H54 (cell line): ENCODE measurements at regions not wholly inside any gene's neighbourhood (a gene's known extent, or its start where the extent isn't known, plus 50 kb on each side); places are given as distances from the start of the nearest gene placed in this dataset.
"Not testable (repeated sequence)": the region's sequence is repeated elsewhere in the genome, so short reads cannot be mapped to it uniquely, and the experiment has no call there.

Experiments
- DNase-seq: peaks from one replicate; pipeline ENCODE4 v3.0.0; 2011; ENCODE audit warnings: low spot score, mixed read lengths; ENCODE audit not compliant: insufficient read length
- FAIRE-seq: peaks from 3 replicates; lab custom pipeline; 2011; peaks lifted over from hg19 to GRCh38; lab: Jason Lieb, UNC
- POLR2A ChIP-seq: IDR thresholded peaks from 2 replicates; pipeline ENCODE4 v1.6.1; 2011; ENCODE audit warnings: low read depth, mild to moderate bottlenecking, low read length

GRCh38 chr12:19998961-19999804, 369.2 kb upstream of the PDE3A start:
- no peak for FAIRE-seq
- DNase-seq, result no peak
- TF ChIP-seq POLR2A, result no peak

DNA sequence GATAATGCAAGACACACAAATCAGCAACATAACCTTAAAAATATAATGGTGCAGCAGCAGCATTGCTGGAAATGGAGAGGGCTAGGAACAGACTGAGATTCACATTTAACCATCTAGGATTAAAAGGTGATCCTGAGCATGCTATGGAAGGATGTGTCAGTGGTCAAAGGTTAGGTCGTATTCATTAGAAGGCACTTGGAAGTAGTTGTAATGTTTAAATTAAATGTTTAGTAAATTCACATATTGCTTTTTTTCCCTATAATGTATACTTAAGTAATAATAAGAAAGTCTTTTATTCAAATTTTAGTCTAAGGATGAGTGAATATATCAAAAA, 368.6 kb upstream of the PDE3A start:
- FAIRE-seq, result no peak

DNA sequence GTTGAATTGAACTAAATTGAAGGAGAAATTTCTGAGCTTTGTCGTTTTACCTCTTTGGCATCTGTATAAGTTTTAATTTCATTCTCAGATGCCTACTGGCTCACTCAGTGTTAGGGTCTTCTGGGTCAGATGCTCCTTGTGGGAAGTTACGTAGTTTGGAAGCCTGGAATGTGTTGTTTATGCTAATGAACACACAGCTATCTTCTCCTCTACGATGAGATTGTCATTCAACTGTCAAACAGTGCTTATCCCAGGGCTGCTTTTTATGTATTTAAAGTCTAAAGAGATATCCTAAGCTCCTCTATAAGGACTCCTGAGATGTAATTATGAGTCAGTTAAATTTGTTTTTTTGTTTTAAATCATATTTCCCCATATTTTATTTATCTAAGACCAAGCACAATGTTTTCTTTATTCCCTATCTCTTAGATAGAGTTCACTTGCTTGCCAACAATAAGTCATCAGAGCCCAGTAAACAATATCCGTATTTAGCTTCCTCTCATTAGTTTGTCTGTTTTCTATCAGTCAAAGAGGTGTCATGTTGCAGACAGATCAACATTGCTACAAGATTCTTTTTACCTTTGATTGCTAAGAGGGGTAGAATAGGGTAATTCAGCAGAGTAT, 368.0 kb upstream of the PDE3A start:
- DNase-seq (no peak), FAIRE-seq (no peak)
- TF ChIP-seq POLR2A, result no peak

More for the DNA sequence above, 368.6 kb upstream of the PDE3A start:
- no peak for TF ChIP-seq POLR2A
- no peak for DNase-seq

- no peak for FAIRE-seq
- no peak for TF ChIP-seq POLR2A
- DNase-seq, result no peak
Measured at GRCh38 chr12:20003252-20003651, 365.1 kb upstream of the PDE3A start.

DNA sequence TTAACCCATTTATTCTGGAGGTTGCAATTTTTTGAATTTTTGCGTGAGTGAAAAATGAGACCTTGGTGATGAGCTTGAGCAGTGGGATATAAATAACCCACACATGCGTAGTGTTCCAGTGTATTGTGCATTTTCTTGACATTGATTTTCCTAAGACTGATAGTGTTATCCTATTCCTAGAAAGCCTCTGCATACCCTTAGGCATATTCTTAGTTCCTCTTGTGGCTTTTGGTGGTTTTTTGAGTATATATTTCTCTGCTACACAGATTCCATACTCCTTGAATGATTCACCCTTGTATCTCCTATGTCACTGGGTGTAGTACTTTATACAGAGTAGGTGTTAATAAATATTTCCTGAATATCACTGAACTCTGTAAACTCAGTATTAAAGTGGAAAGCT, 363.4 kb upstream of the PDE3A start:
- DNase-seq (no peak), FAIRE-seq (no peak)
- no peak for TF ChIP-seq POLR2A

DNA sequence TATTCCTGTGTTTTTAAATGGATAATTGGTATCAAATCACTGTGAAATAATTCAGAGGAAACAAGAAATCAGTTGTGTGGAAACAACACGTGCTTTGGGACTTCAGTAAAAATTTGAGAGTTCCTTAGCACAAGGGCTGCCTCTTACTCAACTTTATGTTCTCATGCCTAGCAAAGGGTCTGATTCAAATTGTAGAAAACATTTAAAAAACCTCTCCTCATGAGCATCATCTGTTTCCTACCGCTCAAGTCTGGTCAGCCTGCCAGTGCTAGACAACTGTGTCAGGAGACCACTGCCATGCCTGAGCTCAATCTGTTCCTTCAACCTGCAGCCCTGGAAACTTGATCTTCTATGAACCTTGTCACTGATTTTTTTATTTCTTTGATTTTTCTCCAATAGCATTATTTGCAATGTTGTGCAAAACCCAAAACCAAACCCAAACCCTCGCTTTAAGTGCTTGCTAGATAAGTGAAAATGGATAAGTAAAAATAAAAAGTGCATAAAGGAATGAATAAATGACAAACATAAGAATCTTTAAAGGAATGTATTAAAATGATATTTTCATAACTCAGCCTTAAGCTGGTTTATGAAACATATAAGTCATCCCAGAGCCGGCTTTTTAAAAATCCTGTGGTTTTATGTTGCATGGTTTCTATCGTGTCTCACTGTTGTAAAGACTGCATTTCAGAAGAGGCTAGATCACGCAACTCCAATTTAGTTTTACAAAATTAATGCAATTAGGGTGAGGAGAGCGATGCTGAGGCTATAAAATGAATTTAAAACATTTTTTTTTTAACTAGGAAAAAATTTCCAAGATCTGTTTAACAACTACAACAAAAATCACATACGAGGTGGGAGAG, 361.2 kb upstream of the PDE3A start:
- no peak for TF ChIP-seq POLR2A
- no peak for DNase-seq
- no peak for FAIRE-seq

GRCh38 chr12:20009965-20010364, 358.4 kb upstream of the PDE3A start:
- not testable (repeated sequence) for DNase-seq, FAIRE-seq

DNA sequence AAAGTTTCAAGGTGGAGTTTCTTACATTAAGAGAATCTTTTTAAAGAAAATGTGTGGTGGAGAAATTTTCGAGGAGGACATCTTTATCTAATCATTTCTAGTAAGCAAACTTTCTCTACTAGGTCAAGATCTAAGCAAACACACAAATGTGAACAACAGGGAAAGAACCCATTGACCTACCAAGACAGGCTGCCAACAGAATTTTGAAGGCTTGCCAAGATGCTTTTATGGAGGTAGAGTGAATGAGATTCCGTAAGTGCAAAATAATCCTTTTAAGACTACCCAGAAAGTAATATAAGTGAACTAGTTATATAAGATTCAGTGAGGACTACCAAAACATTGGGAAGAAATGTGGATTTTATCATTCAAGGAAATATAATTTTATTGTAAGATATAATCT, 357.1 kb upstream of the PDE3A start:
- no peak for TF ChIP-seq POLR2A
- FAIRE-seq (no peak), DNase-seq (no peak)

DNA sequence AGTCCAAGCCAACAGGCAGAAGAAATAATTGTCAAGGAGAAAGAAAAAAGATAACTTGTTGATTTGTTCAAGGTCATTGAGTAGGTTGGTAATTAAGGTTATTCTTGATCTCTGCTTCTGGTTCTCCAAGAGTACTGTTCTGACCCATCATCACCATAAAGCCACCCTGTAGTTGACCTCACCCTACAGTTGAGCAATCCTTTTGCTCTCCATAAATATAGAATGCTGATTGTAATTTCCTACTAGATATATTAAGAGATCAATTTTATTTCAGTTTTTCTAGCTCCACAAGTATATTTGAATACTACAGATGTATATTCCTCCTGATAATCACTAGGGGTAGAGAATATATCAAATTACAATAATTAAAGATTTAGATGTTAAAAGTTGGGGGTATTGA, 350.5 kb upstream of the PDE3A start:
- no peak for TF ChIP-seq POLR2A
- FAIRE-seq (no peak), DNase-seq (no peak)

- no peak for TF ChIP-seq POLR2A
- FAIRE-seq, result no peak
- DNase-seq, result no peak
Measured at GRCh38 chr12:20018406-20018805, 349.9 kb upstream of the PDE3A start.

DNA sequence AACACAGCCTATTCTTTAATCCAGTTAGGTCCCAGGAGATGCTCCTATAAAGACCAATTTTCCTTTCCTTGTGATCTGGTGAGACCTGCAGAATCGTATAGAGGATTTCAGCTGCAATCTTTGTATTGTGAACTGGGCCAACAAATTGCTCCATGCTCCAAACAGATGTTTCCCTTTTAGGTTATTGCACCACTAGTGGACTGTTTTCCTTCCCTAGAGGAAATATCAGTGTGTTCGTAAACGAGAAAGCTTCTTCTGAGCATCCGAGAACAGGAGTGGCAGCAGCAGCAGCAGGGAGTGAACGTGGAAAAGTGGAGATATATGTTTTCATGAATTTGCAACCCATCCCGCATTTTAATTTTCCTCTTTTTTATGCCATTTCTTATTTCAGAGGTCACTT, 344.1 kb upstream of the PDE3A start:
- no peak for DNase-seq
- TF ChIP-seq POLR2A, result no peak
- FAIRE-seq, result no peak

GRCh38 chr12:20028033-20028432, 340.3 kb upstream of the PDE3A start:
- TF ChIP-seq POLR2A, result no peak
- FAIRE-seq (no peak), DNase-seq (no peak)

DNA sequence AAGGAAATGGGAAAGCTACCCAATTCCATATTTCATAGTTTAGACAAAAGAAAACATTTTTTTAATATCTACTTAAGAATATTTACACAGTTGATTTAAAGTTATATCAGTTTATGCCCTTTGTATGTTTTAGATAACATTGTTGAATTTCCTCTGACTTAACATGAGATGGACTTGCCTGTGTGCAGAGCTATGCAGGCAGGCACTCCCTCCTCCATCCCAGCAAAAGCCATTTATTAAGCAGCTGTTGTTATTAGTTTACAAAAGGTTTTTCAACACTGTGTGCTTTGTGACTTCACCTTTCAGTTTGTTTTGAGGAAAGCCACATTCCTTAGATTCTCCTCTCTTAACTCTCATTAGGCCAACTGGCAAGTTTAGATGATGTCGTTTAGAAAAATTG, 337.5 kb upstream of the PDE3A start:
- no peak for TF ChIP-seq POLR2A
- FAIRE-seq, result no peak
- no peak for DNase-seq

- FAIRE-seq, result no peak
- TF ChIP-seq POLR2A, result no peak
- DNase-seq, result no peak
Measured at GRCh38 chr12:20039562-20039961, 328.8 kb upstream of the PDE3A start.

GRCh38 chr12:20040184-20040583, 328.2 kb upstream of the PDE3A start:
- DNase-seq (no peak), FAIRE-seq (no peak)
- no peak for TF ChIP-seq POLR2A
